H9 (cell line): ENCODE measurements at regions not wholly inside any gene's neighbourhood (a gene's known extent, or its start where the extent isn't known, plus 50 kb on each side); places are given as distances from the start of the nearest gene placed in this dataset.

ENCODE experiments used
- DNase-seq: peaks from one replicate; pipeline ENCODE4 v3.0.0-alpha.2; 2017
- H2AFZ ChIP-seq: one replicate; pipeline ENCODE4 v1.6.1; 2013; ENCODE audit warnings: mild to moderate bottlenecking, low read length, control low read depth, moderate library complexity
- H2AK5ac ChIP-seq: 2 replicates; pipeline ENCODE4 v1.6.1; 2013; ENCODE audit warnings: low read length, control low read depth, mixed read lengths; ENCODE audit not compliant: insufficient read length
- H2BK120ac ChIP-seq: one replicate; pipeline ENCODE4 v1.6.1; 2013; ENCODE audit warnings: low read depth, mild to moderate bottlenecking, low read length, control low read depth, inconsistent platforms; ENCODE audit not compliant: poor library complexity, severe bottlenecking
- H2BK12ac ChIP-seq: 2 replicates; pipeline ENCODE4 v1.6.1; 2013; ENCODE audit warnings: low read length, control low read depth, mixed read lengths, low read depth; ENCODE audit not compliant: insufficient read length
- H2BK15ac ChIP-seq: 2 replicates; pipeline ENCODE4 v1.6.1; 2013; ENCODE audit warnings: low read depth, low read length, control low read depth
- H2BK20ac ChIP-seq: one replicate; pipeline ENCODE4 v1.6.1; 2013; ENCODE audit warnings: low read depth, mild to moderate bottlenecking, low read length, control low read depth, inconsistent platforms; ENCODE audit not compliant: poor library complexity, severe bottlenecking
- H2BK5ac ChIP-seq: 2 replicates; pipeline ENCODE4 v1.6.1; 2013; ENCODE audit warnings: low read length, control low read depth, mixed read lengths; ENCODE audit not compliant: insufficient read length
- H3K14ac ChIP-seq: 2 replicates; pipeline ENCODE4 v1.6.1; 2013; ENCODE audit warnings: low read length, control low read depth; ENCODE audit not compliant: insufficient read depth
- H3K18ac ChIP-seq: 2 replicates; pipeline ENCODE4 v1.6.1; 2013; ENCODE audit warnings: low read depth, mild to moderate bottlenecking, mixed read lengths, low read length, control low read depth; ENCODE audit not compliant: insufficient read length
- H3K23ac ChIP-seq: 2 replicates; pipeline ENCODE4 v1.6.1; 2013; ENCODE audit warnings: low read length, control low read depth, mixed read lengths, low read depth; ENCODE audit not compliant: insufficient read length
- H3K23me2 ChIP-seq: 2 replicates; pipeline ENCODE4 v1.6.1; 2013; ENCODE audit warnings: low read depth, mild to moderate bottlenecking, mixed read lengths, low read length, control low read depth; ENCODE audit not compliant: insufficient read length, poor library complexity, severe bottlenecking
- H3K27ac ChIP-seq: 2 replicates; pipeline ENCODE4 v1.5.1; 2013; ENCODE audit warnings: low read length, control low read depth, mixed read lengths, low read depth; ENCODE audit not compliant: insufficient read length
- H3K27me3 ChIP-seq: 2 replicates; pipeline ENCODE4 v1.6.1; 2013; ENCODE audit warnings: low read length, control low read depth, inconsistent platforms; ENCODE audit not compliant: insufficient read depth
- H3K4ac ChIP-seq: 2 replicates; pipeline ENCODE4 v1.6.1; 2013; ENCODE audit warnings: low read depth, mild to moderate bottlenecking, control low read depth, inconsistent platforms, low read length, moderate library complexity
- H3K4me1 ChIP-seq: 2 replicates; pipeline ENCODE4 v1.6.1; 2013; ENCODE audit warnings: low read length, control low read depth, inconsistent platforms; ENCODE audit not compliant: insufficient read depth
- H3K4me2 ChIP-seq: 2 replicates; pipeline ENCODE4 v1.6.1; 2013; ENCODE audit warnings: low read length, control low read depth, mixed read lengths; ENCODE audit not compliant: insufficient read length, insufficient read depth
- H3K56ac ChIP-seq: 2 replicates; pipeline ENCODE4 v1.6.1; 2013; ENCODE audit warnings: low read depth, mild to moderate bottlenecking, mixed read lengths, low read length, control low read depth; ENCODE audit not compliant: insufficient read length
- H3K79me1 ChIP-seq: 2 replicates; pipeline ENCODE4 v1.6.1; 2013; ENCODE audit warnings: low read depth, mild to moderate bottlenecking, moderate library complexity, low read length, control low read depth, inconsistent platforms; ENCODE audit not compliant: insufficient read depth, poor library complexity, severe bottlenecking
- H3K79me2 ChIP-seq: 2 replicates; pipeline ENCODE4 v1.6.1; 2013; ENCODE audit warnings: low read length, control low read depth, inconsistent platforms; ENCODE audit not compliant: insufficient read depth
- H3K9ac ChIP-seq: 2 replicates; pipeline ENCODE4 v1.6.1; 2013; ENCODE audit warnings: low read length, control low read depth, mixed read lengths; ENCODE audit not compliant: insufficient read length; ENCODE audit errors: extremely low read depth
- H3K9me3 ChIP-seq: one replicate; pipeline ENCODE4 v1.6.1; 2013; ENCODE audit warnings: low read depth, low read length, inconsistent platforms; ENCODE audit not compliant: control insufficient read depth
- H3T11ph ChIP-seq: one replicate; pipeline ENCODE4 v1.6.1; 2013; ENCODE audit warnings: mild to moderate bottlenecking, low read length, control low read depth, inconsistent platforms
- H4K20me1 ChIP-seq: one replicate; pipeline ENCODE4 v1.6.1; 2013; ENCODE audit not compliant: control insufficient read depth, insufficient read length, insufficient read depth
- H4K5ac ChIP-seq: 2 replicates; pipeline ENCODE4 v1.6.1; 2013; ENCODE audit warnings: low read depth, mild to moderate bottlenecking, mixed read lengths, low read length, control low read depth; ENCODE audit not compliant: insufficient read length
- H4K8ac ChIP-seq: replicated peaks from 2 replicates; pipeline ENCODE4 v1.6.1; 2013; ENCODE audit warnings: low read length, control low read depth, mixed read lengths, low read depth; ENCODE audit not compliant: insufficient read length
- H4K91ac ChIP-seq: 2 replicates; pipeline ENCODE4 v1.6.1; 2013; ENCODE audit warnings: low read depth, mild to moderate bottlenecking, moderate library complexity, mixed read lengths, low read length, control low read depth; ENCODE audit not compliant: insufficient read length
- H3K27ac Mint-ChIP-seq, 3 experiments: 2 replicates in 2 of 3; 3 replicates in 1 of 3; pipeline ENCODE4 v1.8.0; 2020 to 2021; ENCODE audit warnings: mixed read lengths in 3 of 3, mild to moderate bottlenecking in 1 of 3, moderate library complexity in 1 of 3
- H3K27me3 Mint-ChIP-seq: 2 replicates; pipeline ENCODE4 v1.8.0; 2021; ENCODE audit warnings: low read depth, mild to moderate bottlenecking, moderate library complexity, mixed read lengths
- H3K36me3 Mint-ChIP-seq, 3 experiments: 2 replicates in 2 of 3; 3 replicates in 1 of 3; pipeline ENCODE4 v1.8.0; 2020 to 2021; ENCODE audit warnings: low read depth in 3 of 3, mixed read lengths in 3 of 3; ENCODE audit not compliant: insufficient read depth in 1 of 3
- H3K4me1 Mint-ChIP-seq, 2 experiments: 2 replicates each; pipeline ENCODE4 v1.8.0; 2020; ENCODE audit warnings: mixed read lengths in 2 of 2
- H3K4me3 Mint-ChIP-seq, 2 experiments: 2 replicates in 1 of 2; 3 replicates in 1 of 2; pipeline ENCODE4 v1.8.0; 2020 to 2021; ENCODE audit warnings: mild to moderate bottlenecking in 2 of 2, mixed read lengths in 2 of 2, moderate library complexity in 1 of 2
- H3K9me3 Mint-ChIP-seq, 2 experiments: 2 replicates in 1 of 2; 3 replicates in 1 of 2; pipeline ENCODE4 v1.8.0; 2020; ENCODE audit warnings: mild to moderate bottlenecking in 2 of 2, mixed read lengths in 2 of 2, moderate library complexity in 1 of 2
- CTCF ChIP-seq: fragments of 200-600 bp; sonication (generic); conservative IDR thresholded peaks from 3 replicates; pipeline ENCODE4 v1.8.0; 2021; ENCODE audit warnings: antibody characterized with exemption, mild to moderate bottlenecking
- WGBS: extraction: QIAGEN DNeasy Blood & Tissue Kit; methylation state at CpG from one replicate; pipeline ENCODE4 v1.1.7; 2013; ENCODE audit warnings: missing lambda C conversion rate, low lambda C conversion rate, mixed read lengths; ENCODE audit not compliant: insufficient read length; ENCODE audit errors: extremely low coverage; 5-methylcytosine and 5-hydroxymethylcytosine counted together

DNA sequence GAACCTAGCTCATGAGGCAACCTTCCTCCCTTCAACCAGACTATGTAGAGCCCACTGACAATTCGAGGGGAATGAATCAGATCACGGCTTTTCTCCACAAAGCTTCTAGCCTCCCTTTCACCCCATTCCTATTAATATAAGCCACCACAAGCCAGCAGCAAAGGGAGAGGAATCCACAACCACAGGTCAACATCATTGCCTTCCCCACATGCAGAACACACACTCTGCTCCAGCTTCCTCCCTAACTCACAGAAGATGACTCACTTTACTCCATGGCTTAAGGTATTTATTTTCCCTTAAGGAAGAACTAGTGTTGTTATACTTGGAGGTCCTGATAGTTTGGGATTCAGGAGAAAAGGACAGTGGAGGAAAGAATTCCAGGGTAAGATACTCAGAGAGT, 272.2 kb downstream of the C1D start:
- Histone ChIP-seq H2BK20ac (no peak overlapping the region), H3K4me2 (no peak overlapping the region)
- WGBS: no CpG with 5 or more reads among the region's 2 CpGs

More for the DNA sequence above, 272.2 kb downstream of the C1D start:
- no peak overlapping the region for H3K18ac ChIP-seq
- H4K8ac ChIP-seq: no peak overlapping the region
- H3K4me3 Mint-ChIP-seq: no peak overlapping the region
- no peaks in the 10 kb centered on the region for H3K79me2 ChIP-seq
- no peak overlapping the region for H3K27ac Mint-ChIP-seq
- no peak overlapping the region for H3K4ac ChIP-seq
- peaks cover 2% of the 10 kb centered on the region; the same call in 1 of the 2 replicates for H3K27me3 Mint-ChIP-seq
- no peak overlapping the region for H2BK5ac ChIP-seq
- no peak for DNase-seq
- H3K9me3 Mint-ChIP-seq: no peaks in the 10 kb centered on the region
- no peak overlapping the region for H4K5ac ChIP-seq
- no peak overlapping the region for H3K56ac ChIP-seq
- no peaks in the 10 kb centered on the region for H4K20me1 ChIP-seq
- H3K14ac ChIP-seq: no peak overlapping the region
- no peaks in the 10 kb centered on the region for H3K4me1 Mint-ChIP-seq
- no peak overlapping the region for H2AK5ac ChIP-seq
- no peaks in the 10 kb centered on the region for H3K79me1 ChIP-seq
- no peaks in the 10 kb centered on the region for H3K36me3 Mint-ChIP-seq
- H2BK120ac ChIP-seq: no peak overlapping the region
- no peak overlapping the region for H3T11ph ChIP-seq
- no peak overlapping the region for H4K91ac ChIP-seq
- H3K23ac ChIP-seq: no peak overlapping the region
- no peaks in the 10 kb centered on the region for H3K4me1 ChIP-seq
- H3K23me2 ChIP-seq: no peaks in the 10 kb centered on the region
- no peaks in the 10 kb centered on the region for H3K9me3 ChIP-seq
- H2AFZ ChIP-seq: no peak overlapping the region
- H3K27me3 ChIP-seq: no peaks in the 10 kb centered on the region
- H3K27ac ChIP-seq: no peak overlapping the region
- H2BK12ac ChIP-seq: no peak overlapping the region
- no peak overlapping the region for H3K9ac ChIP-seq
- no peak overlapping the region for H2BK15ac ChIP-seq
- TF ChIP-seq CTCF: no peak
